ENCODE measurements at regions not wholly inside any gene's neighbourhood (a gene's known extent, or its start where the extent isn't known, plus 50 kb on each side); places are given as distances from the start of the nearest gene placed in this dataset.

- no peak for DNase-seq (ENCODE audit: low read depth)
Measured at GRCh38 chr7:16223963-16224707, 197.2 kb downstream of the CRPPA start.

- DNase-seq (ENCODE audit: low read depth) = no peak
Measured at GRCh38 chr7:16212610-16213009, 208.7 kb downstream of the CRPPA start.

- no peak for DNase-seq (ENCODE audit: low read depth)
Measured at GRCh38 chr7:16212032-16212431, 209.3 kb downstream of the CRPPA start.

GRCh38 chr7:16211402-16211925 is 209.9 kb downstream of the CRPPA start:
- no peak for DNase-seq (ENCODE audit: low read depth)

GRCh38 chr7:16210171-16210570 is 211.2 kb downstream of the CRPPA start:
- no peak for DNase-seq (ENCODE audit: low read depth)

GRCh38 chr7:16207321-16207720 is 214.0 kb downstream of the CRPPA start:
- no peak for DNase-seq (ENCODE audit: low read depth)

GRCh38 chr7:16205466-16205865 is 215.9 kb downstream of the CRPPA start:
- DNase-seq (ENCODE audit: low read depth) = no peak

- DNase-seq (ENCODE audit: low read depth) = no peak
Measured at GRCh38 chr7:16204953-16205352, 216.4 kb downstream of the CRPPA start.

- no peak for DNase-seq (ENCODE audit: low read depth)
Measured at GRCh38 chr7:16203065-16203464, 218.3 kb downstream of the CRPPA start.

- DNase-seq (ENCODE audit: low read depth) = no peak
Measured at GRCh38 chr7:16202303-16202702, 219.0 kb downstream of the CRPPA start.

- DNase-seq (ENCODE audit: low read depth) = no peak
Measured at GRCh38 chr7:16200591-16200990, 220.7 kb downstream of the CRPPA start.

GRCh38 chr7:16193631-16194030 is 227.7 kb downstream of the CRPPA start:
- no peak for DNase-seq (ENCODE audit: low read depth)

GRCh38 chr7:16189026-16189715 is 232.2 kb downstream of the CRPPA start:
- peak; percentile 30 for DNase-seq (ENCODE audit: low read depth)

GRCh38 chr7:16187131-16187530 is 234.2 kb downstream of the CRPPA start:
- no peak for DNase-seq (ENCODE audit: low read depth)

- DNase-seq (ENCODE audit: low read depth) = no peak
Measured at GRCh38 chr7:16178585-16178984, 242.8 kb downstream of the CRPPA start.

- no peak for DNase-seq (ENCODE audit: low read depth)
Measured at GRCh38 chr7:16178092-16178491, 243.2 kb downstream of the CRPPA start.

- no peak for DNase-seq (ENCODE audit: low read depth)
Measured at GRCh38 chr7:16174253-16174652, 247.1 kb downstream of the CRPPA start.

- DNase-seq (ENCODE audit: low read depth) = no peak
Measured at GRCh38 chr7:16172366-16172765, 249.0 kb downstream of the CRPPA start.

- DNase-seq (ENCODE audit: low read depth) = no peak
Measured at GRCh38 chr7:16171928-16172327, 249.4 kb downstream of the CRPPA start.

- DNase-seq (ENCODE audit: low read depth) = no peak
Measured at GRCh38 chr7:16170671-16171070, 250.7 kb downstream of the CRPPA start.

- no peak for DNase-seq (ENCODE audit: low read depth)
Measured at GRCh38 chr7:16169537-16169936, 251.8 kb downstream of the CRPPA start.

GRCh38 chr7:16167526-16167925 is 253.8 kb downstream of the CRPPA start:
- no peak for DNase-seq (ENCODE audit: low read depth)

- no peak for DNase-seq (ENCODE audit: low read depth)
Measured at GRCh38 chr7:16144361-16144760, 277.0 kb downstream of the CRPPA start.
